ENCODE measurements at regions not wholly inside any gene's neighbourhood (a gene's known extent, or its start where the extent isn't known, plus 50 kb on each side); places are given as distances from the start of the nearest gene placed in this dataset.
"Not testable (repeated sequence)": the region's sequence is repeated elsewhere in the genome, so short reads cannot be mapped to it uniquely, and the experiment has no call there.

GRCh38 chr15:21268436-21268940, 171.8 kb downstream of the POTEB3 start:
- H3K4me1 Mint-ChIP-seq = peaks cover 6% of the 10 kb centered on the region
- no peak overlapping the region for H3K27ac Mint-ChIP-seq
- no peaks in the 10 kb centered on the region for H3K36me3 Mint-ChIP-seq
- no peaks in the 10 kb centered on the region for H3K9me3 Mint-ChIP-seq
- no peak overlapping the region for H3K4me3 Mint-ChIP-seq
- peak; percentile 10 for ATAC-seq
- H3K27me3 Mint-ChIP-seq = no peaks in the 10 kb centered on the region

- H3K27me3 Mint-ChIP-seq = no peaks in the 10 kb centered on the region
- H3K27ac Mint-ChIP-seq = no peak overlapping the region
- peaks cover 6% of the 10 kb centered on the region for H3K4me1 Mint-ChIP-seq
- no peaks in the 10 kb centered on the region for H3K36me3 Mint-ChIP-seq
- ATAC-seq = no peak
- no peak overlapping the region for H3K4me3 Mint-ChIP-seq
- no peaks in the 10 kb centered on the region for H3K9me3 Mint-ChIP-seq
These were observed 172.5 kb downstream of the POTEB3 start for GRCh38 chr15:21267671-21268395.

GRCh38 chr15:21267226-21267625, 173.1 kb downstream of the POTEB3 start:
- peaks cover 5% of the 10 kb centered on the region for H3K4me1 Mint-ChIP-seq
- no peak overlapping the region for H3K4me3 Mint-ChIP-seq
- no peaks in the 10 kb centered on the region for H3K36me3 Mint-ChIP-seq
- no peaks in the 10 kb centered on the region for H3K27me3 Mint-ChIP-seq
- ATAC-seq = no peak
- H3K27ac Mint-ChIP-seq = no peak overlapping the region
- H3K9me3 Mint-ChIP-seq = peaks cover 2% of the 10 kb centered on the region

- H3K27me3 Mint-ChIP-seq, H3K9me3 Mint-ChIP-seq, H3K4me1 Mint-ChIP-seq, H3K4me3 Mint-ChIP-seq, H3K36me3 Mint-ChIP-seq, H3K27ac Mint-ChIP-seq, ATAC-seq: not testable (repeated sequence)
These were observed 174.7 kb downstream of the POTEB3 start for GRCh38 chr15:21265628-21266027.

GRCh38 chr15:21262851-21263425, 177.4 kb downstream of the POTEB3 start:
- ATAC-seq = no peak
- Mint-ChIP-seq H3K4me3 (no peak overlapping the region), H3K27ac (no peak overlapping the region), H3K4me1 (no peaks in the 10 kb centered on the region), H3K36me3 (no peaks in the 10 kb centered on the region), H3K27me3 (no peaks in the 10 kb centered on the region), H3K9me3 (peaks cover 2% of the 10 kb centered on the region)

GRCh38 chr15:21261965-21262850, 178.1 kb downstream of the POTEB3 start:
- H3K4me3 Mint-ChIP-seq = no peak overlapping the region
- H3K27me3 Mint-ChIP-seq = no peaks in the 10 kb centered on the region
- H3K27ac Mint-ChIP-seq = no peak overlapping the region
- H3K36me3 Mint-ChIP-seq = no peaks in the 10 kb centered on the region
- ATAC-seq = peak; percentile 28
- peaks cover 2% of the 10 kb centered on the region for H3K9me3 Mint-ChIP-seq
- no peaks in the 10 kb centered on the region for H3K4me1 Mint-ChIP-seq

- Mint-ChIP-seq H3K9me3 (peaks cover 2% of the 10 kb centered on the region), H3K4me1 (no peaks in the 10 kb centered on the region), H3K27ac (no peak overlapping the region), H3K27me3 (no peaks in the 10 kb centered on the region), H3K36me3 (no peaks in the 10 kb centered on the region), H3K4me3 (no peak overlapping the region)
- ATAC-seq = peak; percentile 2
These were observed 178.8 kb downstream of the POTEB3 start for GRCh38 chr15:21261396-21261964.

GRCh38 chr15:21260966-21261395, 179.3 kb downstream of the POTEB3 start:
- H3K27me3 Mint-ChIP-seq = no peaks in the 10 kb centered on the region
- H3K9me3 Mint-ChIP-seq = peaks cover 2% of the 10 kb centered on the region
- no peak overlapping the region for H3K27ac Mint-ChIP-seq
- H3K36me3 Mint-ChIP-seq = no peaks in the 10 kb centered on the region
- H3K4me1 Mint-ChIP-seq = no peaks in the 10 kb centered on the region
- H3K4me3 Mint-ChIP-seq = no peak overlapping the region
- ATAC-seq = peak; percentile 24

GRCh38 chr15:21258635-21259034, 181.7 kb downstream of the POTEB3 start:
- not testable (repeated sequence) for H3K36me3 Mint-ChIP-seq, H3K9me3 Mint-ChIP-seq, H3K4me3 Mint-ChIP-seq, H3K27ac Mint-ChIP-seq, H3K27me3 Mint-ChIP-seq, H3K4me1 Mint-ChIP-seq
- ATAC-seq = peak; percentile 54

- not testable (repeated sequence) for H3K9me3 Mint-ChIP-seq
These were observed 190.7 kb downstream of the POTEB3 start for GRCh38 chr15:21249508-21250019.

More at GRCh38 chr15:21249508-21250019, 190.7 kb downstream of the POTEB3 start:
- H3K36me3 Mint-ChIP-seq, H3K27me3 Mint-ChIP-seq, H3K4me1 Mint-ChIP-seq, H3K4me3 Mint-ChIP-seq, H3K27ac Mint-ChIP-seq, ATAC-seq: not testable (repeated sequence)

All from stimulated activated memory B cell treated with anti-CD40 and anti-IgM and Interleukin-4, amounts not matched to agents 10 μg/mL and 1 μg/mL and 100 μg/mL, for 72 hours (primary cell).